Activated CD4-positive, alpha-beta T cell treated with anti-CD3 and anti-CD28 coated beads for 36 hours (primary cell): ENCODE measurements at regions not wholly inside any gene's neighbourhood (a gene's known extent, or its start where the extent isn't known, plus 50 kb on each side); places are given as distances from the start of the nearest gene placed in this dataset.
"Not testable (repeated sequence)": the region's sequence is repeated elsewhere in the genome, so short reads cannot be mapped to it uniquely, and the experiment has no call there.

ENCODE experiments used
- ATAC-seq: fragments of 200-7000 bp; cut with Tn5 transposase; one replicate; pipeline ENCODE4 v1.10.0; 2021; ENCODE audit warnings: mild to moderate bottlenecking, moderate library complexity
- CTCF ChIA-PET: fragments of 350-600 bp; sonication (Branson Sonifier 250); formaldehyde crosslinking; loops from one replicate; lab custom pipeline; 2021; ENCODE audit warnings: antibody characterized with exemption; lab: Charles Lee
- POLR2A ChIA-PET: fragments of 350-600 bp; sonication (Branson Sonifier 250); formaldehyde crosslinking; loops from one replicate; lab custom pipeline; 2021; ENCODE audit warnings: antibody characterized with exemption, inconsistent platforms; lab: Charles Lee
- DNase-seq: peaks from one replicate; pipeline ENCODE4 v3.0.0-alpha.2; 2020
- H3K27ac Mint-ChIP-seq: one replicate; pipeline ENCODE4 v1.8.0; 2021; ENCODE audit warnings: mixed read lengths
- H3K27me3 Mint-ChIP-seq: one replicate; pipeline ENCODE4 v1.8.0; 2021; ENCODE audit warnings: mixed read lengths
- H3K36me3 Mint-ChIP-seq: one replicate; pipeline ENCODE4 v1.8.0; 2021; ENCODE audit warnings: low read depth, mixed read lengths
- H3K4me1 Mint-ChIP-seq: one replicate; pipeline ENCODE4 v1.8.0; 2021; ENCODE audit warnings: mixed read lengths
- H3K4me3 Mint-ChIP-seq: one replicate; pipeline ENCODE4 v1.8.0; 2021; ENCODE audit warnings: mild to moderate bottlenecking, moderate library complexity, mixed read lengths
- H3K9me3 Mint-ChIP-seq: one replicate; pipeline ENCODE4 v1.8.0; 2021; ENCODE audit warnings: low read depth, mixed read lengths
- intact Hi-C, 2 experiments: fragments of 100-400 bp; cut with DNase I in 1 of 2; cut with micrococcal nuclease in 1 of 2; formaldehyde crosslinking; loops; one replicate each; pipeline versions ENCODE4 v1.14.2 to v1.15.1; 2022 to 2024; cut with DNase I, micrococcal nuclease

DNA sequence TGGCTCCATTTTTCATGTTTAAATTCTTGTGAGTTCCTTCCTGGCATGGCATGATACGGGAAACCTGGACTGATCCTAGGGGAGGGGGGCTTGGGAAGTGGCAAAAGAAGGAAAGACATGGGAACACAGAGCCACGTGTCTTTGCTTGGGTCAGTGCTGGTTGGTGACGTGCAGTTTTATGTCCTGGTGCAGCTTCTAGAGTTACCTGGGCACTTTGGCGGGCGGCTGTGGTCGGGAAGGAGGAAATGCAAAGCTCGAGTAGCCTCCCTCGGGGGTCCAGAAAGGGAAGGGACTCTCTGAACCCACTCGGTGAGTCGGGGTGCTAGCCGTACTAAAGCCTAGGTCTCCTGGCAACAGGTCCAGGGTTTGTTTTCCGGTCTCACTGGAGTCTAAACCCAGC is 94.6 kb downstream of the APOB start:
- ChIA-PET POLR2A (no interaction called here), CTCF (interaction anchor here (0.6 to 0.8 kb wide), 2 partner anchors 16 to 173 kb away, joined by 3 to 6 read pairs; no protein-coding TSS in a partner anchor)
- Mint-ChIP-seq H3K27me3 (peaks cover 2% of the 10 kb centered on the region), H3K4me1 (no peaks in the 10 kb centered on the region), H3K27ac (no peak overlapping the region), H3K9me3 (no peaks in the 10 kb centered on the region), H3K4me3 (no peak overlapping the region), H3K36me3 (no peaks in the 10 kb centered on the region)
- ATAC-seq (no peak), DNase-seq (no peak)
- intact Hi-C loops: no loop called here

DNA sequence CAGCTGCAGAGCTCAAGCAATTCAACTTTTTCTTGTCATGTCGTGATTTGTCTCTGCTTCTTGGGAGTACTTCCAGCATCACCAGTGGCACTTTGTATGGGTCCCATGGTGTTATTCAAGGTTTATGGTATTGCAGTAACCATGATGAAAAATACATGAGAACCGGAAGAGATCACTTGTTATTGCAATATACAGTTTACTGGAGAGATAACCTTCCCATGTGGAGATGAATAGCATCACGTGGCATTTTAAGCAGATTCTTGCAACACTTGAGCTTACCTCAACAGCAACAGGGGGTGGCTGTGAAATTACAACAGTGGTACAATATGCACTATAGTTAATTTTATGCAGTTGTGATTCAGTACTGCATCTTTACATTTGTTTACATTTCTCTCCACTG is 97.4 kb downstream of the APOB start:
- intact Hi-C loops: no loop called here
- no peak for ATAC-seq

DNA sequence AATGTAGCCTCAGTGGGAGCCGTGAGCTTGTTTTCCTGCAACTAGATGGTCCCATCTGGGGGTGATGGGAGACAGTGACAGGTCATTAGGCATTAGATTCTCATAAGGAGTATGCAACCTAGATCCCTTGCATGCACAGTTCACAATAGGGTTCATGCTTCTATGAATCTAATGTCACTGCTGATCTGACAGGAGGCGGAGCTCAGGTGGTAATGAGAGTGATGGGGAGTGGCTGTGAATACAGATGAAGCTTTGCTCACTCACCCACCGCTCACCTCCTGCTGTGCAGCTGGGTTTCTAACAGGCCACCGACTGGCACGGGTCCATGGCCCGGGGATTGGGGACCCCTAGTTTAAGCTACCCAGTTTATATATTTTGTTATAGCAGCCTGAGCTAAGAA is 100.2 kb downstream of the APOB start:
- intact Hi-C loops, H3K4me3 Mint-ChIP-seq, H3K4me1 Mint-ChIP-seq, DNase-seq, POLR2A ChIA-PET, H3K9me3 Mint-ChIP-seq, H3K36me3 Mint-ChIP-seq, ATAC-seq, H3K27ac Mint-ChIP-seq: not testable (repeated sequence)
- CTCF ChIA-PET: interaction anchor here (0.5 to 1.1 kb wide), 2 partner anchors 20 to 31 kb away, joined by 3 to 4 read pairs; no protein-coding TSS in a partner anchor
- peaks cover 11% of the 10 kb centered on the region for H3K27me3 Mint-ChIP-seq

More for the DNA sequence above, 97.4 kb downstream of the APOB start:
- Mint-ChIP-seq H3K27ac (no peak overlapping the region), H3K4me3 (no peak overlapping the region), H3K36me3 (no peaks in the 10 kb centered on the region), H3K27me3 (peaks cover 8% of the 10 kb centered on the region), H3K9me3 (no peaks in the 10 kb centered on the region), H3K4me1 (no peaks in the 10 kb centered on the region)
- DNase-seq: no peak
- ChIA-PET CTCF (interaction anchor here (1.5 kb wide), 1 partner anchor 12 kb away, joined by 3 read pairs; no protein-coding TSS in a partner anchor), POLR2A (no interaction called here)

DNA sequence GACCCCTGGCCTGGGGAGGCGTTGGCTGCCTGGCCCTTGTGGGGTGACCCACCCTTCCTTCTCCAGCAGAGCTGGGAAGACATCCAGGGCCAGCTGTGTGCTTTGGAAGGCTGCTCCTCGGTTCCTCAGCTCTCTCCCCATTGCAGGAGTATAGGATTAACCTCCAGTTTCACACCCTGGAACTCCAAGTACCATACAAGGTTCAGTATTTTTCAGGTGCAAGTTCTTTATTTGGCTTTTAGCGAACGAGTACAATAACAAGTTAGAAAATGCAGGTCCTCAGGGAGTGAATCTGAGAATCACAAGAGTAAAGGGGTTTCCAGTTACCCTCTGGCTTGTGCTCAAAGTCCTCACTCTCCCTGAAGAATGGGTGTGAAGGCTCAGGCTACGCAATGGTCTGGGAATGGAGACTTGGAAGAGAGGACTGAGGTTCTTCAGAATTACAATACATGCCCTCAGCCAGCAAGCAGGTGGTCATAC is 101.2 kb downstream of the APOB start:
- H3K27me3 Mint-ChIP-seq: peaks cover 11% of the 10 kb centered on the region

DNA sequence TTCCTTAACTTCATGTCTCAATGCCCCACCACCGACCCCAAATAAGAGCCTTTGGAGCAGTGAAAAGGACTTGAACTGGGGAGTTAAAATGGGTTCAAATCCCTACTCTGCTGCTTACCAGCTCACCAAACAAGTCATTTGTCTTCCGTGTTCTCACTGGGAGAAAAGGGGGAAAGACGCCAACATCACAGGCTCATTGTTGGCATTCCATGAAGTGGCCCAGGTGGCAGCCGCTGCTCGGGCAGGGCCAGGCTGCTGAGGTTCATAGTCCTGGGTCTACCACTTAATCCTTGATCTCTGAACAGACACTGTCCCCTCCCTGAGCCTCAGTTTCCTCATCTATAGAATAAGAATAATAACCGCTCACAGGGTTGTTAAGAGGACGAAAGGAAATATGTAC is 103.0 kb downstream of the APOB start:
- ATAC-seq: no peak
- intact Hi-C loops: no loop called here
- H3K4me1 Mint-ChIP-seq: no peaks in the 10 kb centered on the region
- peaks cover 11% of the 10 kb centered on the region for H3K27me3 Mint-ChIP-seq
- POLR2A ChIA-PET: no interaction called here
- DNase-seq: no peak
- CTCF ChIA-PET: no interaction called here
- no peaks in the 10 kb centered on the region for H3K36me3 Mint-ChIP-seq
- no peak overlapping the region for H3K27ac Mint-ChIP-seq
- H3K9me3 Mint-ChIP-seq: no peaks in the 10 kb centered on the region
- no peak overlapping the region for H3K4me3 Mint-ChIP-seq

More for the DNA sequence above, 101.2 kb downstream of the APOB start:
- DNase-seq (no peak), ATAC-seq (no peak)
- H3K4me3 Mint-ChIP-seq: no peak overlapping the region
- intact Hi-C loops: no loop called here
- no peaks in the 10 kb centered on the region for H3K9me3 Mint-ChIP-seq
- H3K36me3 Mint-ChIP-seq: no peaks in the 10 kb centered on the region
- no peak overlapping the region for H3K27ac Mint-ChIP-seq
- H3K4me1 Mint-ChIP-seq: no peaks in the 10 kb centered on the region
- CTCF ChIA-PET: no interaction called here
- POLR2A ChIA-PET: no interaction called here

DNA sequence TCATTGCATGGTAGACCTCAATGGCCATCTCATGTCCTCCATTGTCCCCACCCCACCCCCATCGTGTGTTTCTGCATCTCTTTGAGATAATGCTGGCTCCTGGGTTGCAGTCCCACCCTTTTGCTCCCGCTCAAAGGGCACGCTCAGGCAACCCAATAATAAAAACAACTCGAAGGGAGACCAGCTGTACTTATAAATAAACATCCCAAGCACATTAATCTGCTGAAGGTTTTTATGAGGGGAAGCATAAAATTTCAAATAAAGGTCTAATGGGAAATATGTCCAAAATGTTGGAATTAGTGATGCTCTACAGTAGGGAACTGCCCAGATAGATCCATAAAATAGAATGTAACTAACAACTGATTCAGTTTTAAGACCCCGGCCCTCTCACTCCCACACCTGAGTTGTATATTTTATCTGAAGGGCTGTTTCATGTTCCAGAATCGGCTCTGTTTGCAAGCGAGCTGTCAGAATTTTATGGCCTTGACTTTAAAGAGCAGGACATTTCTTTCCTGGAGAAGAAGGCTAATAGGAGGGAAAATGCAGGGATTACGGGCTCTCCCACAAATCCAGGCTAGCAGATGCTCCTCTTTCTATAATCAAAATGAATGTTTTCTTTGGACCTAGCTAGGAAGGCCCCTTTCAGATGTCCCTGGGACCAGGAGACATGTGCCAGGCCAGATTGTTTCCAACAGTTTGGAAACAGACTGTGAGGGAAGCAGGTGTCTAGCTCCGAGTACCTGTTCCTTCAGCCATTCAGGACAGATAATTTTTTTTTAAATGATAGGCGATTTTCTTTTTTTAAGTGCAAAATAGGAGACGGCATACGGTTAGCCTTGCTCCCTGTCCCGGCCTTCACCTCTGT is 103.7 kb downstream of the APOB start:
- POLR2A ChIA-PET: no interaction called here
- H3K4me3 Mint-ChIP-seq: no peak overlapping the region

DNA sequence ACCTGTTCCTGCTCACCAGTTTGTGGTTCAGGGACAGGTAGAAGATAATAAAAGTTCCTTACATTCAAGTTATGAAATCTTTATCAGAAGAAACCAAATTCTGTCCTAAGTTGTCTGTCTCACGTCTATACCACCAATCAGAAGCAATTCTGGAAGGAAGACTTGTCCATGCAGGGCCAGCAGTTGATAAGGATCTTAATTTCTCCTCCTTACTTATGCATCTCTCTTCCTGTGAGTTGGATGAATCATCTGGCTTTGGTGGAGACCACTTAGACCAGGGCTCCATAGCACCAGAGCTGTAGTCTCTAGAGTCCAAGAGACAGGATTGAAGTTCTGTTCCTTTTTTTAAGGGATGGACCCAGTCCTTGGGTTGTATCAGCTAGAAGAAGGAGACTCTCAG is 106.5 kb downstream of the APOB start:
- ChIA-PET POLR2A (no interaction called here), CTCF (no interaction called here)
- H3K9me3 Mint-ChIP-seq: no peaks in the 10 kb centered on the region
- no peak overlapping the region for H3K27ac Mint-ChIP-seq
- peaks cover 8% of the 10 kb centered on the region for H3K27me3 Mint-ChIP-seq
- no peaks in the 10 kb centered on the region for H3K36me3 Mint-ChIP-seq
- no peaks in the 10 kb centered on the region for H3K4me1 Mint-ChIP-seq
- ATAC-seq (no peak), DNase-seq (no peak)
- intact Hi-C loops: no loop called here
- no peak overlapping the region for H3K4me3 Mint-ChIP-seq

More for the DNA sequence above, 103.7 kb downstream of the APOB start:
- Mint-ChIP-seq H3K27ac (no peak overlapping the region), H3K9me3 (no peaks in the 10 kb centered on the region), H3K36me3 (no peaks in the 10 kb centered on the region), H3K27me3 (peaks cover 11% of the 10 kb centered on the region), H3K4me1 (no peaks in the 10 kb centered on the region)
- no peak for ATAC-seq
- CTCF ChIA-PET: interaction anchor here (0.6 kb wide), 1 partner anchor 233 kb away, joined by 3 read pairs; no protein-coding TSS in a partner anchor
- intact Hi-C loops: no loop called here
- DNase-seq: no peak

DNA sequence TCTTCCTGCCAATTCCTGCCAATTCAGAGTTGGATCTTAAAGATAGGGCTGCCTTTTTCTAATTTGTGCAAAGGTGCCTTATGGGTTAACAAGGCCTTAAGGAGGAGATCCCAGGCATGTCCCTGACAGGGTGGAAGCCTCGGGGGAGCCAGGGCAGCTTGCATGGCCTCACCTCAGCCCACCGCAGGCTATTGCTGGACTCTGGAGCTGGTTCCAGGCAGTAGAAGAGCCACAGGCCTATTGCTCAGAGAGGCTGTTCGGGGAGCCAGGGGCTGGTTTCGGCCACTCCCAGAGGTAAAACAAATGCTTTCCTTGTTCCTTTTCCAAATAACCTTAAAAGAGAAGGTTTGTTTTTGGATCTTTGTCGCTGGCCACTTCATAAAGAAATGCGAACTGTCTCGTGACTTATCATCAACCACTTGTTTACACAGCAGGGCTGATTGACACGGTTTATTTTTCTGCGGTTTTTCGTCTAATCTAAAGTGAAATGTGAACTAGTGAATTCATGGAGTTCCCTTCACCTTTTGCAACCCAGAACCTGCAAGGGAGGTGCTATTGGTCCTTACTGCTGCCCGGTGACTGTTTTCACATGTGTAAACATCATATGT is 108.6 kb downstream of the APOB start:
- H3K27me3 Mint-ChIP-seq: peaks cover 7% of the 10 kb centered on the region
- H3K4me1 Mint-ChIP-seq: no peaks in the 10 kb centered on the region
- no peak overlapping the region for H3K4me3 Mint-ChIP-seq
- ATAC-seq: no peak
- H3K9me3 Mint-ChIP-seq: no peaks in the 10 kb centered on the region
- no peaks in the 10 kb centered on the region for H3K36me3 Mint-ChIP-seq
- no peak for DNase-seq
- POLR2A ChIA-PET: no interaction called here
- intact Hi-C loops: no loop called here
- CTCF ChIA-PET: interaction anchor here (0.9 kb wide), 1 partner anchor 21 kb away, joined by 3 read pairs; no protein-coding TSS in a partner anchor
- H3K27ac Mint-ChIP-seq: no peak overlapping the region

DNA sequence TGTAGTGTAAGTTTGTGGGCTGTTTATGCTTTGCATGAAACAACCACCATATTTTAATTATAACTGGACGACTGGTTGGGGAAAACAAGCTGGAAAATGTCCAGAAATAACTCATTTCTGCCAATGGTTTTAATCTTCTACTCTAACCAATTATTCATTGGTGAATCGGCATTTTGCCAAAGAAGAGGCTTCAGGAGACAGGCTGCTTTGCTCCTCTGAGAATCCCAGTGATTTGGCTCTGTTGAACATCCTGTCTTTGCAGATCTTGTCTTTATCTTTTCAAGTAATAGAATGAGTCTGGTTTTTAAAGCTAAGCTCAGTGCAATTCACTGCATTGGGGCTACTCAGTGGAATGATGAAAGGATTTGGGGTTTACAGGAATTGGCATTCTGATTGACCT is 109.6 kb downstream of the APOB start:
- H3K9me3 Mint-ChIP-seq: peaks cover 2% of the 10 kb centered on the region
- ChIA-PET POLR2A (no interaction called here), CTCF (interaction anchor here (0.9 kb wide), 1 partner anchor 22 kb away, joined by 3 read pairs; no protein-coding TSS in a partner anchor)
- H3K27ac Mint-ChIP-seq: no peak overlapping the region
- ATAC-seq (no peak), DNase-seq (no peak)
- no peak overlapping the region for H3K4me3 Mint-ChIP-seq
- H3K27me3 Mint-ChIP-seq: peaks cover 5% of the 10 kb centered on the region
- no peaks in the 10 kb centered on the region for H3K4me1 Mint-ChIP-seq
- intact Hi-C loops: no loop called here
- no peaks in the 10 kb centered on the region for H3K36me3 Mint-ChIP-seq

DNA sequence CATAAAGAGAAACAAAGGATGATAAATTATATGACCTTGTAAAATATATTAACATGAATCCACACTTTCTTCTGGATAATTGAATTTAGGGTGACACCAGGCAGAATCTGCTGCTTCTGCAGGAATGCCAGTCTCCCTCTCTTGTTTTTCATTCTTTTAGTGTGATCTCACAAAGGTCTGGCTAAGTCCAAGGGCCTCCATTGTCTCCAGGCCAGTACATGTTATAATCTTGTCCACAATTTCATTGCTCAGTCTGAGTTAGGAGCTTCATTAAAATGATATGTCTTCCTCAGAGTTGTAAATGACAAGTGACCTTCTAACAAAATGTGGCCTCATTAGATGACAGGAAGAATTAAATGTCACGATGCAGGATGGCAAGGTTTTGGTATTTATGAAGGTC is 110.2 kb downstream of the APOB start:
- DNase-seq (no peak), ATAC-seq (no peak)
- Mint-ChIP-seq H3K4me3 (no peak overlapping the region), H3K27ac (no peak overlapping the region), H3K36me3 (no peaks in the 10 kb centered on the region), H3K27me3 (peaks cover 5% of the 10 kb centered on the region), H3K4me1 (no peaks in the 10 kb centered on the region), H3K9me3 (peaks cover 7% of the 10 kb centered on the region)
- POLR2A ChIA-PET: no interaction called here
- intact Hi-C loops: no loop called here
- CTCF ChIA-PET: interaction anchor here (1.0 kb wide), 1 partner anchor 15 kb away, joined by 6 read pairs; no protein-coding TSS in a partner anchor

DNA sequence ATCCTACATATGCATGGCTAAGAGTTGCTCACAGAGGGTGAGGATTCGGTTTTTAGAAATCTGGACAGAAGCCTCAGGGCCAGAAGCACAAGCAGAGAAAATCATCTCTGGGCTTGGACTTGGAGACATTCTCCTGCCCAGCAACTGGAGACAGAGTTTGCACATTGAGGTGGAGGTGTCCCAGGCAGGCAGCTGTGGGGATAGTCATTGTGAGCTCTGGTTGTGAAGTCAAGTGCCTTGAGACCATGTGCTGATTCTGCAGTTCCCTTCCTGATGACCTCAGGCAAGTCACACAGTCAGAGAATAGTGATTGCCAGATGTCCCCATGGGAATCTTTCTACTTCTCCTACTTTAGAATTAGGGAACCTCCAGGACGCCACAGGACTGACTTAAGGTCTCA is 108.4 kb upstream of the LDAH start:
- Mint-ChIP-seq H3K27me3 (peaks cover 7% of the 10 kb centered on the region), H3K4me1 (no peaks in the 10 kb centered on the region), H3K36me3 (no peaks in the 10 kb centered on the region), H3K27ac (no peak overlapping the region), H3K4me3 (no peak overlapping the region), H3K9me3 (peaks cover 7% of the 10 kb centered on the region)
- intact Hi-C loops: no loop called here
- DNase-seq (no peak), ATAC-seq (no peak)
- ChIA-PET POLR2A (no interaction called here), CTCF (no interaction called here)
